HG03432 (cell line): ENCODE measurements at regions not wholly inside any gene's neighbourhood (a gene's known extent, or its start where the extent isn't known, plus 50 kb on each side); places are given as distances from the start of the nearest gene placed in this dataset.

Experiments used
- ATAC-seq: cut with Tn5 transposase; IDR thresholded peaks from one replicate; pipeline ENCODE4 v1.9.1; 2021; ENCODE audit warnings: mild to moderate bottlenecking, moderate library complexity; ENCODE audit not compliant: unreplicated experiment

GRCh38 chr10:92789786-92790185, 58.5 kb upstream of the EXOC6 start:
- no peak for ATAC-seq

- ATAC-seq = no peak
These were observed 57.9 kb upstream of the EXOC6 start for GRCh38 chr10:92790440-92790839.

GRCh38 chr10:92792661-92793060, 55.7 kb upstream of the EXOC6 start:
- ATAC-seq = no peak
